Urothelium cell line (cell line): ENCODE measurements at regions not wholly inside any gene's neighbourhood (a gene's known extent, or its start where the extent isn't known, plus 50 kb on each side); places are given as distances from the start of the nearest gene placed in this dataset.
A peak's percentile ranks its signal among the peaks of the same experiment; 100 is the strongest.

Experiments used
- DNase-seq: peaks from one replicate; pipeline ENCODE4 v3.0.0; 2011; ENCODE audit warnings: low spot score, mixed read lengths
- FAIRE-seq: peaks from 2 replicates; lab custom pipeline; 2011; peaks lifted over from hg19 to GRCh38; lab: Jason Lieb, UNC

DNA sequence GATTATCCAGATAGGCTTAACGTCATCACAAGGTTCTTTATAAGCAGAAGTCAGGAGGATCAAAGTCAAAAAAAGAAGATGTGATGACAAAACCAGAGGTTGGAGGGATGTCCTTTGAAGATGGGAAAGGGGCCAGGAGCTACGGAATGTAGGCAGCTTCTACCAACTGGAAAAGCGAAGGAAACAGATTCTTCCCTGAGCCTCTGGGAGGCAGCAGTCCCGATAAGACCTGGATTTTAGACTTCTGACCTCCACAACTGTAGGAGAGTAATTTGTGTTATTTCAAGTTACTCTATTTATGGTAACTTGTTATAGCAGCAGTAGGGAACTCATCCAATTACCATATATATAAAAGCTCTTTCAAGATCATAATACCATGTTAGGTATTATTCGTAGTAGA, 98.8 kb upstream of the MYCBP2 start:
- no peak for FAIRE-seq
- DNase-seq: no peak

DNA sequence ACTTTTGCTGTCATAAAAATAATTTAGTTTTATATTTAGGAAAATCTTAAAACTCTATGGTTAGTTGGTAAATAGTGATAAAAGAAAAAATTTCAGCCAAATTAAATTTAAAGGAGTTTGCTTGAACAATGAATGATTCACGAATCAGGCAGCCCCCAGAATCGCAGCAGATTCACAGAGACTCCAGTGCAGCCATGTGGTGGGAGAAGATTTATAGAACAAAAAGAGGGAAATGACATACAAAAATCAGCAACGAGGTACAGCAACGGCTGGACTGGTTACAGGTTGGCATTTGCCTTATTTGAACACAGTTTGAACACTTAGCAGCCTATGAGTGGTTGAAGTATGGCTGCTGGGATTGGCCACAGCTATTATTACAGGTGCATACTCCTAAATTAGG, 96.4 kb upstream of the MYCBP2 start:
- DNase-seq (no peak), FAIRE-seq (no peak)

DNA sequence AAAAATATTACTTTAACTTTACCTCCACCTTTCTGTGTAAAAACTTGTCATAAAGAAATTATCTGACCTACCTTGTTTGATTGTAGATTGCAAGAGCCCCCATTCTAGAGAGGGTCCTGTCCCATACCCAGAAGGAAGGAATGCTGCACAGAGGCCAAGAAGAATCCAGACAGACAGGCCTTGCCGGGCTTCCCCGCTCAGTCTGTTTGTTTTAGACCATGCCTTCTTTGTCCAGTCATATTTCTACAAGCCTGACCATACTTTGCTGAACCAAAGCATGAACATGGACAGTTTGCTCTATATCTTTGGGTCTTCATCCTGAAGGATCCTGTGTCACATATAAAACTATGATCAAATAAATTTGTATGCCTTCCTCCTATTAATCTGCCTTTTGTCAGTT, 95.8 kb upstream of the MYCBP2 start:
- FAIRE-seq: no peak
- no peak for DNase-seq

DNA sequence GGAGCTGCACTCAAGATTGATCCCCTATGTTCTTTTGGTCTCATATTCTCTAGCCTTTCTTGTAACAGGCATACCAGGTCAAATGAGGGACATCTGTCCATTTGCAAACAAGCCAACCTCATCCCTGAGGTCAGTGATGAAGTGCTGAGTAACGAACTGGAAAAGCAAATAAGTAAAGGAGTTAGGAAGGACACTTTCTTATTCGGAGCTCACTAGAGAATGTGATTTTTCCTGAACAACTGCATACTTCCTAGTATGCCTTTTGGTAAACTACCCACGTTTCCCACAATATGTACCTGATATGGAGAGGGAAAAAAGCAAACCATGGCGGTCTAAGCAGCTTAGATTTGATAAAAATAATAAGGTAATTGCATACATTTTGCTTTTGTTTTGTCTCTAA, 91.0 kb upstream of the MYCBP2 start:
- FAIRE-seq (no peak), DNase-seq (no peak)

DNA sequence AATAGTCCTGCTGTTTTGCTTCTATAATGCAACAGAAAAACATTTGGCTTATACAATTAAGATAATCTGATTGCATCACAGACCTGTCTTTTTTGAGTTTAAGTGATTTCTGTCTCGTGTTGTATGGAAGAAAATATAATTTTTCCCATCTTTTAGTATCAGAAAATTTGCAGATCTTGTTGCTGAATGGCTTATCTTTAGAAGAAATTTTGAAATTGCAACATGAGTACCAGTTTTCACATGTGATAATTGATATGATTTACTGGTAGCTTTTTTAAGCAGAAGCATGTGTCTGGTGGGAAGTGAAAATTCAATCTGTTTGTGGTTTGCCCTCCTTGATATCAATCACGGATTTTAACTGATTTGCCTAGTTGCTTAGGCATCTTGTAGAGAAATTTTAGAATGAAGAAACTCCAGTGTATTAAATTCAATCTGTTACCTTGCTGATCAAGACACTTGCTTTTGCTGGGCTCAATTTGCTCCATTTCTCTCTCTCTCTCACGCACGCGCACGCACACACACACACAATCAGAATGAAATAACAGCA, 89.8 kb upstream of the MYCBP2 start:
- no peak for DNase-seq

DNA sequence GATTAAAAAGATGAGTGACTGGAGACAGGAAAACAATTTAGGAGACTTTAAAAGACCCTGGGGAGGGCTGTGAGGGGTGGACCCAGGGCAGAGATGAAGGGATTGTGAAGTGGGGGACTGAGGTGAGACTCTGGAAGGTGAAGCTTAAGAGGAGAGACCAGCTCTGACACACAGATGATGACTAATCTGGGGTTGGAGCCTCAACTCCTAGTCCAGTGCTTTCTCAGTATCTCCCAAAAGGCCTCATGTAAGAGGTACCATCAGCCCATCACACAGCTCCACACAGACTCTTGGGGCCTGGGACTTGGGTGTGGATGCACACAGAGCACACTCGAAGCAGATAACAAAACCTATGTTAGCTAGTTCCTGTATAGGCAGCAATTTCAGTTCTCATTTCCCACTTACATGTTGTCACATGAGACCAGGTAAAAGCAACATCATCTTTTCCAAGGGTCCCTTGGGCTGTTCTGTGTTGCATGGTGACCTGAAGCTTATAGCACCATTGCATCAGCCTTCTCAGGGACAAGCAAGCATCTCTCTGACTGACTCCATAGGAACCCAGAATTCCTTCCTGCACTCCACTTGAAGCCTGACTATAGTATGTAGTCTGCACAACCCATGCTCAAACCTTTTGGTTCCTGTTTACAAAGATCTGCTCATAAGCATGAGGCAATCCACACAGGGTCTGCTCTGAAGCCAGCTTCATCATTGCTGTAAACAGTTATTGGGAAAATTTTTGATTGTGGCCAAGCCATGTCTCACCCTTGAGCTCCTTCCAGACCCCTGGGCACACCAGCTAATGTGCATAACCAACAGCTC, 88.6 kb upstream of the MYCBP2 start:
- FAIRE-seq: no peak
- DNase-seq: no peak

More for the DNA sequence above, 89.8 kb upstream of the MYCBP2 start:
- FAIRE-seq: no peak

DNA sequence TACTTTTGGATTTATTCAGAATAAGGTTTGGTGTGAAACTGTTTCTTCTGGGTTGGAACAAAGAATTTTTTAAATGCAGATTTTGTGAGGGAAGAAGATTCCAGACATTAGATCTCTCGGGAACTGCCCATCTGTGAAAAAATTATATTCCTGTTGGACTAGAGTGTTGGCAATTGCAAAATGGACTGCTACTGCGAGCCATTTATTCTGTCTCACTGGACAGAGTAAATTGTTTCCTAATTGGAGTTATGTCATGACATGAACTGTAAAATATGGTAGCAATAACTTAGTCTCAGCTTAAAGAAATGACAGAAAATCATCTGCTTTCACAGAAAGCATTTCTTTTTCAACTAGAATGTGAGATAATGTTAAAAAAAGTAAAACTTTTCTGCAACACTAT, 86.0 kb upstream of the MYCBP2 start:
- FAIRE-seq: no peak
- no peak for DNase-seq

DNA sequence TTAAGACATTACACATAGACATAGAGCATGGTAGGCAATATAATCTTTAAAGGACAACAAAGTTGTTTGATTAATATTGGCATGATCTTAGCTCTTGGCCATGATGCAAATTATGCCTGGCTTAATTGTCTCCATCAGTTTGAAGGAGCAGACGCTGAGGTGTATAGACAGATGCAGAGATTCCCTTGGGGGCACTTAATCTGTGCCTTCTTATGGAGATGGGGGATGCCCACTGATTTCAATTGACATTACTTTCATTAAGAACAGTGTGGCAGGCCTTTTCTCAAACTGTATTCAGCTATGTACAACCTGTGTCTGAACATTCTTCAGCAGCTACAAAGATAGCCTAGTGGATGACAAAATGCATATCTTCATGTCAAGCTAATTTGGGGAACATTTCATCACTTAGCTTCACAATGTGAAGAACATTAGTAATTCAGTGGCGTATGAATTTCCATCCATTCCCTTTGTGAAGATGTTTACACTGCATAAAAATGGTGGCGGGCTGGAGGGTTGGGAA, 85.3 kb upstream of the MYCBP2 start:
- no peak for FAIRE-seq

DNA sequence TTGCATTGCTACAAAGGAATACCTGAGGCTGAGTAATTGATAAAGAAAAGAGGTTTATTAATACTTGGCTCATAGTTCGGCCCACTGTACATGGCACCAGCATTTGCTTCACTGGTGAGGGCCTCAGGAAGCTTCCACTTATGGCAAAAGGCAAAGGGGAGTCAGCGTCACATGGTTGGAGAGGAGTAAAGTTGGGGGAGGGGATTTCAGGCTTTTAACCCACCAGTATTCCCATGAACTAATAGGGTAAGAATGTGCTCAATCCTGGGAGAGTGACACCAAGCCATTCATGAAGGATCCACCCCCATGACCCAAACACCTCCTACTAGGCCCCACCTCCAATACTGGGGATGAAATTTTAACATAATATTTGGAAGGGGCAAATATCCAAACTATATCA, 82.5 kb upstream of the MYCBP2 start:
- no peak for DNase-seq

More for the DNA sequence above, 85.3 kb upstream of the MYCBP2 start:
- no peak for DNase-seq

DNA sequence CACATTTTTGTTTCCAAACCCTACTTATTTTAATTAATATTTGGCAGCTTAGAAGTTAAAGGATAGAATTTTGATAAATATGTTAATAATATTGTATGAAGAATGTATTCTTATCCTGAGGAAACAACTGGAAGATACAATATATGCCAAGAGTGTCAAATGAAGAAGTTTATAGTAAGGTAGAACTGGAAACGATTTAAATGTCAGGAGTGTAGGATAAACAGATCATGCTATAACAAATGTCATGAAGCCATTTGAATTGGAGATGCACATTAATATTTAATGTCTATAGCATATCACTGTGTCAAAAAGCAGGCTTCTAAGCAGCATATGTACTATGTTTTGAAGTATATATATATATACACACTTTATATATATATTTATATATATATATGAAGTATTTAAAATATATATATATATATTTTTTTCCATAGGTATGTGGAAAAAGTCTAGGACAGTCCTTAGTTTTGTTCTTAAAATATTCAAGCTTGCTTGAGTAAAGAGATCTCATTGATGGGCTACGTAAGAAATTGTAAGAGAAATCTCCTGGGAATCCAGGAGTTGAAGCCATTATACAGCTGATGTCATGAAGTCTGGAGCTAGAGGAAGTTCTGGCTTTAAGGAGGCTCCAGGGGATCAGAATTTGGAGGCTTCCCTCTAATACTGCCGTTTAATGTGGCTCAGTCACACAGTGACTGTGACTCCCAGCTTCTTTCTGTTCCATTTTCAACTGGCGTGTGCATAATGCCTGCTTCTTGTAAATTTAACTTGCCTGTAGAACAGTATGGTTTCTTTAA, 79.9 kb upstream of the MYCBP2 start:
- DNase-seq (no peak), FAIRE-seq (no peak)

More for the DNA sequence above, 82.5 kb upstream of the MYCBP2 start:
- FAIRE-seq: no peak

DNA sequence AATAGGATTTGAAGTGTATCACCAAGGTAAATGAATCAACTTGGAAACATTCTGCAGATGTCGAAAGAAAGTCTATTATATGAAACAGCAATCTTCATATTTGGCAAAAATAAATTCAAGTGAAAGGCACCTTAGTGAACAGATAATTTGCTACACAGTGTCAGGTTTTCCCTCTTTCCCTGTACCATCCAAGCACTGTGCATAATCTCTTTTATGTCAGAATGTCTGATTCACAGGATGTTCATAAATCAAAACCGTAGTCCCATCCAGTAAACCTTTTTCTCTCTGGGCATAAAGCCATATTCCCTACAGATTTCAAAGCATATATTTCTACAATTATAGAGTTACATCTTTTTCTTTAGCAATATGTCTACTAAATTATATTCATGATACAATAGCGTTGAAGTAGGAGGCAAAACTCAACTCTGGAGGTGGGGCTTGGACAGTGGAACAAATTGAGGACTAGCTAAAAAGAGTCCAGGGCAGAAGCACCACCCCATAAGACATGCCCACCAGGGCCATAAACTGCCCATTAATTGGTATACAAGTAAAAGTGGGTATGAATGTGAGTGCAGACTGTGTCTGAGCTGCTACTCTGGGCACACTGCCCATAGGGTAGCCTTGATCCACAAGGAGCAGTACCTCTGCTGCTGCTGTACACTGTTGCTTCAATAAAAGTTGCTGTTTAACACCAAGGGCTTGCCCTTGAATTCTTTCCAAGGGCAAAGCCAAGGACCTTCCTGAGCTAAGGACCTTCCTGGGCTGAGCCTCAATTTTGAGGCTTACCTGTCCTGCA, 72.1 kb upstream of the MYCBP2 start:
- DNase-seq (no peak), FAIRE-seq (no peak)

DNA sequence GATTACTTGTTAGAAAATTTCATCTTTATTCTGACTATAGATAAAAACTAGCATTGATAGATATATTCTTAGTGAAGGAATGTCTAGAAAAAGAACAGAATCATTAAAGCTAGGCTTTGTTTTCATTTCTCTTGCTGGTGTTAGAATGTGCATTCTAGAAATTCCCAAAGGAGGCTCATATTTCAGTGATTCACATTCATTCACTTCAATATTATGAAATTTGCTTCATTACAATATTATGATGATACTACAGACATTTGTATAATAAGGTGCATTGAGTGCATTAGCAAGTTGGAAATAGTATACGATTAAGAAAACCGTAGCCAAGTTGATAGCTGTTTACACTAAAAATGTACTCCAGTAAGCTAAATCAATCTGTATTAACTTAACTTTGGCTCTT, 70.7 kb upstream of the MYCBP2 start:
- DNase-seq (no peak), FAIRE-seq (no peak)

DNA sequence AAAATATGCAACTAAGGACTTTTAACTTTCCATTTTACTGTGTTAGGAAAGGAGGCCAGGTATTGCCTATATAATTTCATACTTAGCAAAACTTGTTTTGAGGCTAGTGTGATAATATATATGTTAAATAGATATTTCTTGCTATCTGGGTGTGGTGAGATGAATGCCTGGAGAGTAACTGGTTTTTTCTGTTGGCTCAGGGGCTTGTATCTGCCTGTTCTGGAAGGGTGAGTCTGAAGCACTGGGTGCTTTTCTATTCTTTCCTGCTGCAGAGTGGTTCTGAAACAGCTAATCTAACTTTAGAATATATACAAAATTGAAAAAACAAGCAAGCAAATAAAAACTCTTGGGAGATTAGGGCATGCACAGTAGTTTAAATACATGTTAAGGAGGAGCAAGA, 64.6 kb upstream of the MYCBP2 start:
- no peak for DNase-seq
- FAIRE-seq: no peak

GRCh38 chr13:77390391-77390790, 63.5 kb upstream of the MYCBP2 start:
- DNase-seq: no peak
- FAIRE-seq: no peak

- DNase-seq (no peak), FAIRE-seq (no peak)
These were observed 62.7 kb upstream of the MYCBP2 start for GRCh38 chr13:77389625-77390000.

GRCh38 chr13:77388944-77389624, 62.2 kb upstream of the MYCBP2 start:
- DNase-seq (no peak), FAIRE-seq (no peak)

- DNase-seq: no peak
- FAIRE-seq: no peak
These were observed 60.8 kb upstream of the MYCBP2 start for GRCh38 chr13:77387607-77388200.

GRCh38 chr13:77386880-77387606, 60.1 kb upstream of the MYCBP2 start:
- DNase-seq: peak; percentile 31
- no peak for FAIRE-seq

- FAIRE-seq (no peak), DNase-seq (no peak)
These were observed 59.2 kb upstream of the MYCBP2 start for GRCh38 chr13:77386046-77386445.
